Keratinocyte (primary cell): ENCODE measurements at regions not wholly inside any gene's neighbourhood (a gene's known extent, or its start where the extent isn't known, plus 50 kb on each side); places are given as distances from the start of the nearest gene placed in this dataset.

Source experiments
- DNase-seq: peaks from one replicate; pipeline ENCODE4 v3.0.0-alpha.2; 2011; ENCODE audit warnings: low read depth, missing footprints, low spot score
- FAIRE-seq: peaks from 2 replicates; lab custom pipeline; 2011; peaks lifted over from hg19 to GRCh38; lab: Jason Lieb, UNC
- H2AFZ ChIP-seq: 2 replicates; pipeline ENCODE4 v1.6.0; 2012; ENCODE audit warnings: low read length, control low read depth, inconsistent platforms; ENCODE audit not compliant: control insufficient read depth
- H3K27ac ChIP-seq: 2 replicates; pipeline ENCODE4 v1.5.1; 2011; ENCODE audit warnings: low read length; ENCODE audit not compliant: control insufficient read depth, insufficient read depth
- H3K27me3 ChIP-seq: 3 replicates; pipeline ENCODE4 v1.6.0; 2011; ENCODE audit warnings: low read length; ENCODE audit not compliant: control insufficient read depth, insufficient read depth; ENCODE audit errors: extremely low read depth
- H3K36me3 ChIP-seq, 2 experiments: 2 replicates in 1 of 2; 3 replicates in 1 of 2; pipeline ENCODE4 v1.5.1; 2011; ENCODE audit warnings: low read length in 2 of 2, mild to moderate bottlenecking in 1 of 2; ENCODE audit not compliant: control insufficient read depth in 2 of 2, insufficient read depth in 2 of 2; ENCODE audit errors: extremely low read depth in 1 of 2
- H3K4me1 ChIP-seq: 3 replicates; pipeline ENCODE4 v1.5.1; 2011; ENCODE audit warnings: low read length; ENCODE audit not compliant: control insufficient read depth, insufficient read depth; ENCODE audit errors: extremely low read depth
- H3K4me2 ChIP-seq: 3 replicates; pipeline ENCODE4 v1.6.0; 2011; ENCODE audit warnings: low read depth, low read length; ENCODE audit not compliant: control insufficient read depth, insufficient read depth; ENCODE audit errors: extremely low read depth
- H3K4me3 ChIP-seq, 3 experiments: fragments of 200-600 bp in 1 of 3; sonication (generic) in 1 of 3; 2 replicates in 2 of 3; 3 replicates in 1 of 3; pipeline ENCODE4 v1.5.1; 2011 to 2016; ENCODE audit warnings: low read length in 3 of 3, mild to moderate bottlenecking in 3 of 3, control low read depth in 2 of 3, inconsistent platforms in 1 of 3, low read depth in 1 of 3, mixed read lengths in 1 of 3, mixed run types in 1 of 3, moderate library complexity in 1 of 3; ENCODE audit not compliant: control insufficient read depth in 2 of 3, insufficient read depth in 2 of 3; ENCODE audit errors: extremely low read depth in 1 of 3
- H3K79me2 ChIP-seq: 2 replicates; pipeline ENCODE4 v1.6.0; 2012; ENCODE audit warnings: low read length; ENCODE audit not compliant: control insufficient read depth, insufficient read depth
- H3K9ac ChIP-seq: 3 replicates; pipeline ENCODE4 v1.6.0; 2011; ENCODE audit warnings: low read length; ENCODE audit not compliant: control insufficient read depth, insufficient read depth; ENCODE audit errors: extremely low read depth
- H3K9me1 ChIP-seq: 3 replicates; pipeline ENCODE4 v1.6.0; 2011; ENCODE audit warnings: low read length; ENCODE audit not compliant: control insufficient read depth, insufficient read depth; ENCODE audit errors: extremely low read depth
- H3K9me3 ChIP-seq: 2 replicates; pipeline ENCODE4 v1.5.1; 2012; ENCODE audit warnings: low read depth, low read length; ENCODE audit not compliant: control insufficient read depth
- H4K20me1 ChIP-seq: 3 replicates; pipeline ENCODE4 v1.6.0; 2011; ENCODE audit warnings: low read length; ENCODE audit not compliant: control insufficient read depth, insufficient read depth; ENCODE audit errors: extremely low read depth
- CTCF ChIP-seq, 3 experiments: IDR thresholded peaks in 1 of 3; conservative IDR thresholded peaks in 1 of 3; optimal IDR thresholded peaks in 1 of 3; 2 replicates in 2 of 3; 3 replicates in 1 of 3; pipeline versions ENCODE3 to v1.5.1; 2011; ENCODE audit warnings: low read length in 3 of 3, mild to moderate bottlenecking in 3 of 3, moderate library complexity in 2 of 3, control low read depth in 1 of 3, inconsistent platforms in 1 of 3; ENCODE audit not compliant: insufficient read depth in 2 of 3; ENCODE audit errors: extremely low read depth in 1 of 3
- EZH2 ChIP-seq: IDR thresholded peaks from one replicate; pipeline ENCODE4 v1.6.1; 2012; ENCODE audit warnings: inconsistent platforms, mild to moderate bottlenecking, low read length, moderate library complexity
- dilution Hi-C: fragments of 300-500 bp; cut with MboI; formaldehyde crosslinking; loops from one replicate; pipeline ENCODE4 v1.7.0; 2020; ENCODE audit warnings: low sequenced_read_pairs; ENCODE audit not compliant: extremely low pct_ligation_motif_present

GRCh38 chr15:31442226-31442625 is 115.6 kb downstream of the KLF13 start:
- dilution Hi-C loops = no loop called here
- Histone ChIP-seq H3K9ac (peak overlapping the region; percentile 41), H3K27me3 (no peaks in the 10 kb centered on the region), H3K4me2 (peak overlapping the region; percentile 50), H4K20me1 (no peaks in the 10 kb centered on the region), H3K9me1 (no peaks in the 10 kb centered on the region), H3K9me3 (no peaks in the 10 kb centered on the region), H3K27ac (peak overlapping the region; percentile 91), H2AFZ (no peak overlapping the region), H3K36me3 (no peaks in the 10 kb centered on the region), H3K79me2 (no peaks in the 10 kb centered on the region), H3K4me3 (no peak overlapping the region), H3K4me1 (peaks cover 38% of the 10 kb centered on the region)
- peak; percentile 26 for FAIRE-seq
- TF ChIP-seq EZH2 = no peak
- TF ChIP-seq CTCF (optimal IDR thresholded peaks at IDR 0.05 in 1 of 3, IDR thresholded peaks at IDR 0.05 in 1 of 3, conservative IDR thresholded peaks at IDR 0.05 in 1 of 3; ENCODE audit: extremely low read depth in 1 of 3, insufficient read depth in 2 of 3, low read length in 3 of 3) = no peak
- DNase-seq = no peak

- no peaks in the 10 kb centered on the region for H3K79me2 ChIP-seq
- peak overlapping the region; percentile 91 for H3K27ac ChIP-seq
- FAIRE-seq (peak; percentile 90), DNase-seq (peak; percentile 95)
- no peak overlapping the region for H2AFZ ChIP-seq
- peak; percentile 26 to 52 (median 52) for TF ChIP-seq CTCF (optimal IDR thresholded peaks at IDR 0.05 in 1 of 3, IDR thresholded peaks at IDR 0.05 in 1 of 3, conservative IDR thresholded peaks at IDR 0.05 in 1 of 3; ENCODE audit: extremely low read depth in 1 of 3, insufficient read depth in 2 of 3, low read length in 3 of 3)
- TF ChIP-seq EZH2 = no peak
- no peaks in the 10 kb centered on the region for H3K9me3 ChIP-seq
- dilution Hi-C loops = no loop called here
- no peaks in the 10 kb centered on the region for H3K9me1 ChIP-seq
- peak overlapping the region in 1 of 3 experiments; percentile 2 for H3K4me3 ChIP-seq
- H3K4me2 ChIP-seq = peak overlapping the region; percentile 50
- peak overlapping the region; percentile 48 for H3K9ac ChIP-seq
- peaks cover 38% of the 10 kb centered on the region for H3K4me1 ChIP-seq
- no peaks in the 10 kb centered on the region for H4K20me1 ChIP-seq
- no peaks in the 10 kb centered on the region for H3K36me3 ChIP-seq
- no peaks in the 10 kb centered on the region for H3K27me3 ChIP-seq
Measured at GRCh38 chr15:31442699-31443111, 116.1 kb downstream of the KLF13 start.
